H1 (cell line): ENCODE measurements at regions not wholly inside any gene's neighbourhood (a gene's known extent, or its start where the extent isn't known, plus 50 kb on each side); places are given as distances from the start of the nearest gene placed in this dataset.

ENCODE experiments used
- CTCF ChIA-PET: fragments of 300-600 bp; sonication (Branson Sonifier 250); formaldehyde crosslinking; loops from one replicate; lab custom pipeline; 2021; ENCODE audit not compliant: partially characterized antibody; lab: Charles Lee
- POLR2A ChIA-PET: fragments of 300-600 bp; sonication (Branson Sonifier 250); formaldehyde crosslinking; loops from one replicate; lab custom pipeline; 2021; ENCODE audit warnings: inconsistent platforms; ENCODE audit not compliant: partially characterized antibody; lab: Charles Lee
- DNase-seq, 2 experiments: peaks; one replicate each; pipeline versions ENCODE4 v3.0.0 to v3.0.0-alpha.2; 2010 to 2022; ENCODE audit warnings: low spot score in 2 of 2, low read depth in 1 of 2, mixed read lengths in 1 of 2
- FAIRE-seq: peaks from 2 replicates; lab custom pipeline; 2011; peaks lifted over from hg19 to GRCh38; lab: Jason Lieb, UNC
- H2AFZ ChIP-seq: 2 replicates; pipeline ENCODE4 v1.8.1; 2012; ENCODE audit warnings: low read length, inconsistent platforms
- H2AK5ac ChIP-seq: 2 replicates; pipeline ENCODE4 v1.6.1; 2013; ENCODE audit warnings: low read depth, low read length
- H2BK120ac ChIP-seq: replicated peaks from 2 replicates; pipeline ENCODE3; 2013; ENCODE audit warnings: low read depth, low read length, inconsistent platforms
- H2BK12ac ChIP-seq: 2 replicates; pipeline ENCODE4 v1.6.1; 2013; ENCODE audit warnings: low read depth, low read length
- H2BK15ac ChIP-seq: 2 replicates; pipeline ENCODE4 v1.6.1; 2013; ENCODE audit warnings: low read length
- H2BK20ac ChIP-seq: 2 replicates; pipeline ENCODE4 v1.6.1; 2013; ENCODE audit warnings: low read length
- H2BK5ac ChIP-seq: 2 replicates; pipeline ENCODE4 v1.6.1; 2013; ENCODE audit warnings: low read depth, low read length
- H3K14ac ChIP-seq: 2 replicates; pipeline ENCODE4 v1.6.1; 2013; ENCODE audit warnings: inconsistent platforms; ENCODE audit not compliant: insufficient read length
- H3K18ac ChIP-seq: 2 replicates; pipeline ENCODE4 v1.6.1; 2013; ENCODE audit warnings: low read length; ENCODE audit errors: extremely low read depth
- H3K23ac ChIP-seq: 2 replicates; pipeline ENCODE4 v1.6.1; 2013; ENCODE audit warnings: inconsistent platforms; ENCODE audit not compliant: insufficient read length
- H3K23me2 ChIP-seq: 2 replicates; pipeline ENCODE4 v1.6.1; 2013; ENCODE audit warnings: low read depth, low read length
- H3K27ac ChIP-seq: 2 replicates; pipeline ENCODE4 v1.6.1; 2011; ENCODE audit warnings: low read depth, low read length, inconsistent platforms
- H3K27me3 ChIP-seq, 4 experiments: replicated peaks in 1 of 4; 1 replicate in 1 of 4; 2 replicates in 3 of 4; pipeline versions ENCODE4 v1.6.1 to v1.8.1; 2011 to 2013; ENCODE audit warnings: low read length in 3 of 4, mild to moderate bottlenecking in 3 of 4, inconsistent platforms in 2 of 4, mixed read lengths in 2 of 4, moderate library complexity in 1 of 4; ENCODE audit not compliant: control insufficient read depth in 3 of 4, insufficient read depth in 3 of 4; ENCODE audit errors: extremely low read depth in 1 of 4
- H3K36me3 ChIP-seq, 4 experiments: 2 replicates each; pipeline versions ENCODE4 v1.6.1 to v1.8.1; 2011 to 2013; ENCODE audit warnings: mild to moderate bottlenecking in 4 of 4, low read length in 3 of 4, moderate library complexity in 2 of 4, control low read depth in 1 of 4, inconsistent platforms in 1 of 4; ENCODE audit not compliant: insufficient read depth in 4 of 4, control insufficient read depth in 2 of 4
- H3K4ac ChIP-seq: replicated peaks from 2 replicates; pipeline ENCODE3; 2013; ENCODE audit warnings: low read length, low read depth, mixed read lengths, inconsistent platforms; ENCODE audit not compliant: insufficient read length
- H3K4me1 ChIP-seq, 4 experiments: replicated peaks in 1 of 4; 1 replicate in 1 of 4; 2 replicates in 3 of 4; pipeline versions ENCODE4 v1.6.1 to v1.8.1; 2011 to 2013; ENCODE audit warnings: low read length in 3 of 4, inconsistent platforms in 2 of 4, mixed read lengths in 1 of 4; ENCODE audit not compliant: insufficient read depth in 4 of 4, control insufficient read depth in 3 of 4
- H3K4me2 ChIP-seq, 2 experiments: 2 replicates each; pipeline versions ENCODE4 v1.6.1 to v1.8.1; 2011 to 2013; ENCODE audit warnings: low read depth in 2 of 2, low read length in 2 of 2, control low read depth in 1 of 2, inconsistent platforms in 1 of 2, mild to moderate bottlenecking in 1 of 2; ENCODE audit not compliant: insufficient read depth in 1 of 2
- H3K4me3 ChIP-seq, 4 experiments: fragments of 200-600, 300-600 bp in 1 of 4; sonication (generic), shearing (Covaris generic), sonication (Bioruptor Twin) in 1 of 4; 2 replicates each; pipeline versions ENCODE4 v1.5.1 to v1.8.1; 2011 to 2016; ENCODE audit warnings: low read length in 4 of 4, low read depth in 3 of 4, control low read depth in 2 of 4, inconsistent platforms in 2 of 4, mild to moderate bottlenecking in 2 of 4, mixed read lengths in 1 of 4, moderate library complexity in 1 of 4; ENCODE audit not compliant: insufficient read depth in 2 of 4; ENCODE audit errors: extremely low read depth in 1 of 4
- H3K56ac ChIP-seq: replicated peaks from 2 replicates; pipeline ENCODE3; 2013; ENCODE audit warnings: low read depth, mild to moderate bottlenecking, mixed read lengths, low read length, inconsistent platforms; ENCODE audit not compliant: insufficient read length
- H3K79me1 ChIP-seq: 2 replicates; pipeline ENCODE4 v1.6.1; 2013; ENCODE audit warnings: low read depth, low read length, control low read depth
- H3K79me2 ChIP-seq, 2 experiments: 2 replicates each; pipeline versions ENCODE4 v1.6.1 to v1.8.1; 2012 to 2013; ENCODE audit warnings: low read length in 2 of 2, mild to moderate bottlenecking in 2 of 2, inconsistent platforms in 1 of 2; ENCODE audit not compliant: insufficient read depth in 2 of 2, control insufficient read depth in 1 of 2
- H3K9ac ChIP-seq, 4 experiments: replicated peaks in 1 of 4; 1 replicate in 1 of 4; 2 replicates in 3 of 4; pipeline versions ENCODE4 v1.6.1 to v1.8.1; 2011 to 2013; ENCODE audit warnings: low read depth in 3 of 4, low read length in 3 of 4, control low read depth in 2 of 4, mild to moderate bottlenecking in 2 of 4, moderate library complexity in 2 of 4, inconsistent platforms in 1 of 4; ENCODE audit errors: extremely low read depth in 1 of 4
- H3K9me3 ChIP-seq, 2 experiments: 2 replicates each; pipeline versions ENCODE4 v1.6.1 to v1.8.1; 2012 to 2013; ENCODE audit warnings: mild to moderate bottlenecking in 2 of 2, moderate library complexity in 2 of 2, control low read depth in 1 of 2, inconsistent platforms in 1 of 2, low read depth in 1 of 2, low read length in 1 of 2, mixed read lengths in 1 of 2; ENCODE audit not compliant: insufficient read depth in 2 of 2
- H4K20me1 ChIP-seq, 2 experiments: replicated peaks in 1 of 2; 2 replicates each; pipeline versions ENCODE3 to v1.8.1; 2011 to 2013; ENCODE audit warnings: inconsistent platforms in 2 of 2, low read length in 2 of 2, mild to moderate bottlenecking in 1 of 2; ENCODE audit not compliant: insufficient read depth in 2 of 2, control insufficient read depth in 1 of 2
- H4K5ac ChIP-seq: 2 replicates; pipeline ENCODE4 v1.6.1; 2013; ENCODE audit warnings: low read length, low read depth, mixed read lengths, inconsistent platforms; ENCODE audit not compliant: insufficient read length
- H4K8ac ChIP-seq: 2 replicates; pipeline ENCODE4 v1.8.0; 2013; ENCODE audit warnings: mild to moderate bottlenecking, moderate library complexity, low read length, inconsistent platforms; ENCODE audit not compliant: insufficient read depth; ENCODE audit errors: extremely low read depth
- H4K91ac ChIP-seq: replicated peaks from 2 replicates; pipeline ENCODE3; 2013; ENCODE audit warnings: low read length, mixed read lengths, inconsistent platforms; ENCODE audit not compliant: insufficient read length
- BCL11A ChIP-seq, 2 experiments: IDR thresholded peaks; one replicate each; pipeline ENCODE4 v1.6.1; 2011; ENCODE audit warnings: low read depth in 2 of 2, low read length in 2 of 2, mild to moderate bottlenecking in 2 of 2
- CBX5 ChIP-seq: fragments of 300-800, 300-1000 bp; sonication (generic); IDR thresholded peaks from 2 replicates; pipeline ENCODE4 v1.7.1; 2016; ENCODE audit warnings: antibody characterized with exemption, low read length, low read depth
- CREB1 ChIP-seq: IDR thresholded peaks from 2 replicates; pipeline ENCODE4 v1.6.1; 2012; ENCODE audit warnings: inconsistent platforms
- FOSL1 ChIP-seq: IDR thresholded peaks from 2 replicates; pipeline ENCODE4 v1.6.1; 2011; ENCODE audit warnings: mild to moderate bottlenecking, low read depth, low read length, moderate library complexity; ENCODE audit not compliant: insufficient read depth
- GABPA ChIP-seq: IDR thresholded peaks from 2 replicates; pipeline ENCODE4 v1.6.1; 2011; ENCODE audit warnings: mild to moderate bottlenecking, low read length, moderate library complexity, borderline replicate concordance; ENCODE audit not compliant: insufficient read depth
- NANOG ChIP-seq: IDR thresholded peaks from 2 replicates; pipeline ENCODE4 v1.6.1; 2011; ENCODE audit warnings: low read length, low read depth, mild to moderate bottlenecking, inconsistent platforms; ENCODE audit not compliant: insufficient read depth, poor library complexity, severe bottlenecking
- NRF1 ChIP-seq: IDR thresholded peaks from 2 replicates; pipeline ENCODE4 v1.6.1; 2011; ENCODE audit warnings: mild to moderate bottlenecking, low read depth, low read length, improper control_type of control experiment
- RNF2 ChIP-seq: fragments of 200-900, 300-1000 bp; sonication (generic); IDR thresholded peaks from 2 replicates; pipeline ENCODE4 v1.7.1; 2016; ENCODE audit warnings: borderline replicate concordance, low read depth, mild to moderate bottlenecking, antibody characterized with exemption, low read length; ENCODE audit not compliant: poor library complexity, severe bottlenecking; ENCODE audit errors: missing control alignments
- SIN3A ChIP-seq, 2 experiments: IDR thresholded peaks in 1 of 2; conservative IDR thresholded peaks in 1 of 2; 2 replicates each; pipeline ENCODE4 v1.6.1; 2011 to 2012; ENCODE audit warnings: low read length in 2 of 2, improper control_type of control experiment in 1 of 2, low read depth in 1 of 2, mild to moderate bottlenecking in 1 of 2
- ZNF274 ChIP-seq: IDR thresholded peaks from 2 replicates; pipeline ENCODE4 v1.7.0; 2012; ENCODE audit warnings: low read length, borderline replicate concordance; ENCODE audit errors: extremely low read depth
- WGBS, 2 experiments: shearing (Covaris generic) in 1 of 2; methylation state at CpG; one replicate each; pipeline versions ENCODE4 v1.1.6 to v1.1.7; 2013 to 2015; ENCODE audit warnings: low lambda C conversion rate in 2 of 2, mixed read lengths in 2 of 2, inconsistent platforms in 1 of 2, low coverage in 1 of 2, missing lambda C conversion rate in 1 of 2; ENCODE audit not compliant: insufficient replicate concordance in 2 of 2, insufficient coverage in 1 of 2, insufficient read length in 1 of 2; ENCODE audit errors: extremely low coverage in 1 of 2, missing lambda C conversion rate in 1 of 2; 5-methylcytosine and 5-hydroxymethylcytosine counted together

DNA sequence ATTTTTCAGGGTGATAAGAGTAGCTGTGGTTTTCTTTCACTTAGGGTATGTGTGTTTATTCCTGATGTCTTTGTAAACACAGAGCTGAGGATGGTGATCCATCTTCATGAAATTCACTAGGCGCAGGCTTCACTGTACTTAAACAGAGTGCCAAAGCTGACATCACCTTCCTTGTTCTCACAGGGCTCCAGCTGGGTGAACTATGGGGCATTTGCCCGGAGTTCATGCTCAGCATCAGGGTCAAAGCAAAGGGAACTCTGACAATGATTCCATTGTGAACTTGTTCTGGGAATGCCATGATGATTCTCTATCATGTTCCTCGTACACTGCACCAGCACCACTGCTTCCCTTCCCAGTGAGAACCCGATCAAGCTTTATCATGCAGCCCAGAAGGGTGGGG lies 184.8 kb upstream of the P2RY1 start:
- WGBS, 2 experiments: 89% methylated on average over 4 of the region's 4 CpGs; no CpG with 5 or more reads in 1 of the 2 experiments
- ChIA-PET CTCF (no interaction called here), POLR2A (no interaction called here)
- Histone ChIP-seq H3K18ac (no peak overlapping the region), H3K4me2 (no peak overlapping the region), H3K4ac (no peak overlapping the region), H3K4me3 (no peak overlapping the region), H3K27ac (no peak overlapping the region), H2BK120ac (no peak overlapping the region), H3K23me2 (no peaks in the 10 kb centered on the region), H3K79me2 (no peaks in the 10 kb centered on the region), H4K20me1 (no peaks in the 10 kb centered on the region), H2BK12ac (no peak overlapping the region), H3K14ac (no peak overlapping the region), H4K5ac (no peak overlapping the region), H3K36me3 (no peaks in the 10 kb centered on the region), H3K9me3 (no peaks in the 10 kb centered on the region), H3K27me3 (no peaks in the 10 kb centered on the region), H3K23ac (no peak overlapping the region), H2AFZ (no peak overlapping the region), H4K8ac (no peak overlapping the region), H3K9ac (no peak overlapping the region), H2AK5ac (no peak overlapping the region), H2BK15ac (no peak overlapping the region), H3K4me1 (0 out of 7 replicates have a peak, but pooled peaks cover 0 to 2% (median 0%) of the 10 kb centered on the region in 4 experiments), H4K91ac (no peak overlapping the region), H3K79me1 (no peaks in the 10 kb centered on the region), H2BK5ac (no peak overlapping the region), H3K56ac (no peak overlapping the region), H2BK20ac (no peak overlapping the region)
- DNase-seq (no peak), FAIRE-seq (no peak)
- no peak for TF ChIP-seq NRF1
- TF ChIP-seq SIN3A (conservative IDR thresholded peaks at IDR 0.05 in 1 of 2, IDR thresholded peaks at IDR 0.05 in 1 of 2; ENCODE audit: low read depth in 1 of 2, low read length in 2 of 2): no peak
- no peak for TF ChIP-seq BCL11A (IDR thresholded peaks at IDR 0.05; ENCODE audit: low read depth in 2 of 2, low read length in 2 of 2)
- no peak for TF ChIP-seq ZNF274
- no peak for TF ChIP-seq CREB1
- no peak for TF ChIP-seq RNF2
- TF ChIP-seq NANOG: no peak
- TF ChIP-seq GABPA: no peak
- no peak for TF ChIP-seq FOSL1
- no peak for TF ChIP-seq CBX5
